H9 (cell line): ENCODE measurements at regions not wholly inside any gene's neighbourhood (a gene's known extent, or its start where the extent isn't known, plus 50 kb on each side); places are given as distances from the start of the nearest gene placed in this dataset.

ENCODE experiments used
- DNase-seq: peaks from one replicate; pipeline ENCODE4 v3.0.0-alpha.2; 2017
- H2AFZ ChIP-seq: one replicate; pipeline ENCODE4 v1.6.1; 2013; ENCODE audit warnings: mild to moderate bottlenecking, low read length, control low read depth, moderate library complexity
- H2AK5ac ChIP-seq: 2 replicates; pipeline ENCODE4 v1.6.1; 2013; ENCODE audit warnings: low read length, control low read depth, mixed read lengths; ENCODE audit not compliant: insufficient read length
- H2BK120ac ChIP-seq: one replicate; pipeline ENCODE4 v1.6.1; 2013; ENCODE audit warnings: low read depth, mild to moderate bottlenecking, low read length, control low read depth, inconsistent platforms; ENCODE audit not compliant: poor library complexity, severe bottlenecking
- H2BK12ac ChIP-seq: 2 replicates; pipeline ENCODE4 v1.6.1; 2013; ENCODE audit warnings: low read length, control low read depth, mixed read lengths, low read depth; ENCODE audit not compliant: insufficient read length
- H2BK15ac ChIP-seq: 2 replicates; pipeline ENCODE4 v1.6.1; 2013; ENCODE audit warnings: low read depth, low read length, control low read depth
- H2BK20ac ChIP-seq: one replicate; pipeline ENCODE4 v1.6.1; 2013; ENCODE audit warnings: low read depth, mild to moderate bottlenecking, low read length, control low read depth, inconsistent platforms; ENCODE audit not compliant: poor library complexity, severe bottlenecking
- H2BK5ac ChIP-seq: 2 replicates; pipeline ENCODE4 v1.6.1; 2013; ENCODE audit warnings: low read length, control low read depth, mixed read lengths; ENCODE audit not compliant: insufficient read length
- H3K14ac ChIP-seq: 2 replicates; pipeline ENCODE4 v1.6.1; 2013; ENCODE audit warnings: low read length, control low read depth; ENCODE audit not compliant: insufficient read depth
- H3K18ac ChIP-seq: 2 replicates; pipeline ENCODE4 v1.6.1; 2013; ENCODE audit warnings: low read depth, mild to moderate bottlenecking, mixed read lengths, low read length, control low read depth; ENCODE audit not compliant: insufficient read length
- H3K23ac ChIP-seq: 2 replicates; pipeline ENCODE4 v1.6.1; 2013; ENCODE audit warnings: low read length, control low read depth, mixed read lengths, low read depth; ENCODE audit not compliant: insufficient read length
- H3K23me2 ChIP-seq: 2 replicates; pipeline ENCODE4 v1.6.1; 2013; ENCODE audit warnings: low read depth, mild to moderate bottlenecking, mixed read lengths, low read length, control low read depth; ENCODE audit not compliant: insufficient read length, poor library complexity, severe bottlenecking
- H3K27ac ChIP-seq: 2 replicates; pipeline ENCODE4 v1.5.1; 2013; ENCODE audit warnings: low read length, control low read depth, mixed read lengths, low read depth; ENCODE audit not compliant: insufficient read length
- H3K27me3 ChIP-seq: 2 replicates; pipeline ENCODE4 v1.6.1; 2013; ENCODE audit warnings: low read length, control low read depth, inconsistent platforms; ENCODE audit not compliant: insufficient read depth
- H3K4ac ChIP-seq: 2 replicates; pipeline ENCODE4 v1.6.1; 2013; ENCODE audit warnings: low read depth, mild to moderate bottlenecking, control low read depth, inconsistent platforms, low read length, moderate library complexity
- H3K4me1 ChIP-seq: 2 replicates; pipeline ENCODE4 v1.6.1; 2013; ENCODE audit warnings: low read length, control low read depth, inconsistent platforms; ENCODE audit not compliant: insufficient read depth
- H3K4me2 ChIP-seq: 2 replicates; pipeline ENCODE4 v1.6.1; 2013; ENCODE audit warnings: low read length, control low read depth, mixed read lengths; ENCODE audit not compliant: insufficient read length, insufficient read depth
- H3K56ac ChIP-seq: 2 replicates; pipeline ENCODE4 v1.6.1; 2013; ENCODE audit warnings: low read depth, mild to moderate bottlenecking, mixed read lengths, low read length, control low read depth; ENCODE audit not compliant: insufficient read length
- H3K79me1 ChIP-seq: 2 replicates; pipeline ENCODE4 v1.6.1; 2013; ENCODE audit warnings: low read depth, mild to moderate bottlenecking, moderate library complexity, low read length, control low read depth, inconsistent platforms; ENCODE audit not compliant: insufficient read depth, poor library complexity, severe bottlenecking
- H3K79me2 ChIP-seq: 2 replicates; pipeline ENCODE4 v1.6.1; 2013; ENCODE audit warnings: low read length, control low read depth, inconsistent platforms; ENCODE audit not compliant: insufficient read depth
- H3K9ac ChIP-seq: 2 replicates; pipeline ENCODE4 v1.6.1; 2013; ENCODE audit warnings: low read length, control low read depth, mixed read lengths; ENCODE audit not compliant: insufficient read length; ENCODE audit errors: extremely low read depth
- H3K9me3 ChIP-seq: one replicate; pipeline ENCODE4 v1.6.1; 2013; ENCODE audit warnings: low read depth, low read length, inconsistent platforms; ENCODE audit not compliant: control insufficient read depth
- H3T11ph ChIP-seq: one replicate; pipeline ENCODE4 v1.6.1; 2013; ENCODE audit warnings: mild to moderate bottlenecking, low read length, control low read depth, inconsistent platforms
- H4K20me1 ChIP-seq: one replicate; pipeline ENCODE4 v1.6.1; 2013; ENCODE audit not compliant: control insufficient read depth, insufficient read length, insufficient read depth
- H4K5ac ChIP-seq: 2 replicates; pipeline ENCODE4 v1.6.1; 2013; ENCODE audit warnings: low read depth, mild to moderate bottlenecking, mixed read lengths, low read length, control low read depth; ENCODE audit not compliant: insufficient read length
- H4K8ac ChIP-seq: replicated peaks from 2 replicates; pipeline ENCODE4 v1.6.1; 2013; ENCODE audit warnings: low read length, control low read depth, mixed read lengths, low read depth; ENCODE audit not compliant: insufficient read length
- H4K91ac ChIP-seq: 2 replicates; pipeline ENCODE4 v1.6.1; 2013; ENCODE audit warnings: low read depth, mild to moderate bottlenecking, moderate library complexity, mixed read lengths, low read length, control low read depth; ENCODE audit not compliant: insufficient read length
- H3K27ac Mint-ChIP-seq, 3 experiments: 2 replicates in 2 of 3; 3 replicates in 1 of 3; pipeline ENCODE4 v1.8.0; 2020 to 2021; ENCODE audit warnings: mixed read lengths in 3 of 3, mild to moderate bottlenecking in 1 of 3, moderate library complexity in 1 of 3
- H3K27me3 Mint-ChIP-seq: 2 replicates; pipeline ENCODE4 v1.8.0; 2021; ENCODE audit warnings: low read depth, mild to moderate bottlenecking, moderate library complexity, mixed read lengths
- H3K36me3 Mint-ChIP-seq, 3 experiments: 2 replicates in 2 of 3; 3 replicates in 1 of 3; pipeline ENCODE4 v1.8.0; 2020 to 2021; ENCODE audit warnings: low read depth in 3 of 3, mixed read lengths in 3 of 3; ENCODE audit not compliant: insufficient read depth in 1 of 3
- H3K4me1 Mint-ChIP-seq, 2 experiments: 2 replicates each; pipeline ENCODE4 v1.8.0; 2020; ENCODE audit warnings: mixed read lengths in 2 of 2
- H3K4me3 Mint-ChIP-seq, 2 experiments: 2 replicates in 1 of 2; 3 replicates in 1 of 2; pipeline ENCODE4 v1.8.0; 2020 to 2021; ENCODE audit warnings: mild to moderate bottlenecking in 2 of 2, mixed read lengths in 2 of 2, moderate library complexity in 1 of 2
- H3K9me3 Mint-ChIP-seq, 2 experiments: 2 replicates in 1 of 2; 3 replicates in 1 of 2; pipeline ENCODE4 v1.8.0; 2020; ENCODE audit warnings: mild to moderate bottlenecking in 2 of 2, mixed read lengths in 2 of 2, moderate library complexity in 1 of 2
- WGBS: extraction: QIAGEN DNeasy Blood & Tissue Kit; methylation state at CpG from one replicate; pipeline ENCODE4 v1.1.7; 2013; ENCODE audit warnings: missing lambda C conversion rate, low lambda C conversion rate, mixed read lengths; ENCODE audit not compliant: insufficient read length; ENCODE audit errors: extremely low coverage; 5-methylcytosine and 5-hydroxymethylcytosine counted together
- TF ChIP-seq, protein P1 (sequence below): fragments of 200-600 bp; sonication (generic); conservative IDR thresholded peaks from 3 replicates; pipeline ENCODE4 v1.8.0; 2021; ENCODE audit warnings: antibody characterized with exemption, mild to moderate bottlenecking

DNA sequence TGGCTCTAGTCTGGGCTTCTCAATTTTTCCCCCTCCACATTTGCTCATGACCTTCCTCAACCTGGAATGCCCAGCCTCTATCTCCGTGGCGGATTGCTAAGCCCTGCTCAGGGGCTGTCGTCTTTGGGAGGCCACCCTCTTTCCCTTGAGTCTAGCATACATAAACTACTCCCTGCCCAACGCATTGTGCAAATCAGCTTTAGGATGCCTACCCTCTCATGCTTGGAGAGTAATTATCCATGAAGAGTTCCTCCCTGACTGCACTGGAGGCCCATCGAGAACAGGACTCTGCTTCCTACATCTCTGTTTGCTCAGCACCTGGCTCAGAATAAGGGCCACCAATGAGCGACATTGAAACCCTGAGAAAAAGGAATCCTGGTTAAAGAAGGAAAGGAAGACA lies 53.7 kb upstream of the NPAS2 start:
- no peak overlapping the region for H2BK15ac ChIP-seq
- no peaks in the 10 kb centered on the region for H3K79me1 ChIP-seq
- H3K18ac ChIP-seq = no peak overlapping the region
- H2AFZ ChIP-seq = no peak overlapping the region
- no peak overlapping the region for H2BK120ac ChIP-seq
- no peak overlapping the region for H3K4me2 ChIP-seq
- H3T11ph ChIP-seq = no peak overlapping the region
- H3K4me1 ChIP-seq = no peaks in the 10 kb centered on the region
- no peak overlapping the region for H3K27ac ChIP-seq
- H2BK20ac ChIP-seq = no peak overlapping the region
- H3K4me3 Mint-ChIP-seq = no peak overlapping the region
- H3K14ac ChIP-seq = no peak overlapping the region
- H3K36me3 Mint-ChIP-seq = no peaks in the 10 kb centered on the region
- H3K9me3 ChIP-seq = no peaks in the 10 kb centered on the region
- H2AK5ac ChIP-seq = no peak overlapping the region
- H2BK5ac ChIP-seq = no peak overlapping the region
- TF ChIP-seq, protein P1, sequence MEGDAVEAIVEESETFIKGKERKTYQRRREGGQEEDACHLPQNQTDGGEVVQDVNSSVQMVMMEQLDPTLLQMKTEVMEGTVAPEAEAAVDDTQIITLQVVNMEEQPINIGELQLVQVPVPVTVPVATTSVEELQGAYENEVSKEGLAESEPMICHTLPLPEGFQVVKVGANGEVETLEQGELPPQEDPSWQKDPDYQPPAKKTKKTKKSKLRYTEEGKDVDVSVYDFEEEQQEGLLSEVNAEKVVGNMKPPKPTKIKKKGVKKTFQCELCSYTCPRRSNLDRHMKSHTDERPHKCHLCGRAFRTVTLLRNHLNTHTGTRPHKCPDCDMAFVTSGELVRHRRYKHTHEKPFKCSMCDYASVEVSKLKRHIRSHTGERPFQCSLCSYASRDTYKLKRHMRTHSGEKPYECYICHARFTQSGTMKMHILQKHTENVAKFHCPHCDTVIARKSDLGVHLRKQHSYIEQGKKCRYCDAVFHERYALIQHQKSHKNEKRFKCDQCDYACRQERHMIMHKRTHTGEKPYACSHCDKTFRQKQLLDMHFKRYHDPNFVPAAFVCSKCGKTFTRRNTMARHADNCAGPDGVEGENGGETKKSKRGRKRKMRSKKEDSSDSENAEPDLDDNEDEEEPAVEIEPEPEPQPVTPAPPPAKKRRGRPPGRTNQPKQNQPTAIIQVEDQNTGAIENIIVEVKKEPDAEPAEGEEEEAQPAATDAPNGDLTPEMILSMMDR = no peak
- H4K20me1 ChIP-seq = no peaks in the 10 kb centered on the region
- H4K5ac ChIP-seq = no peak overlapping the region
- H3K9ac ChIP-seq = no peak overlapping the region
- WGBS = no CpG with 5 or more reads among the region's 6 CpGs
- no peak overlapping the region for H4K91ac ChIP-seq
- DNase-seq = no peak
- H3K4me1 Mint-ChIP-seq = 0 out of 4 replicates have a peak, but pooled peaks cover 0 to 4% of the 10 kb centered on the region in 2 experiments
- H3K27me3 Mint-ChIP-seq = peaks cover 11% of the 10 kb centered on the region
- no peaks in the 10 kb centered on the region for H3K27me3 ChIP-seq
- H3K79me2 ChIP-seq = no peaks in the 10 kb centered on the region
- no peaks in the 10 kb centered on the region for H3K23me2 ChIP-seq
- H3K56ac ChIP-seq = no peak overlapping the region
- peaks cover 0 to 4% of the 10 kb centered on the region in 2 experiments; a peak in 3 of 5 replicates for H3K9me3 Mint-ChIP-seq
- no peak overlapping the region for H2BK12ac ChIP-seq
- H4K8ac ChIP-seq = no peak overlapping the region
- no peak overlapping the region for H3K23ac ChIP-seq
- no peak overlapping the region for H3K4ac ChIP-seq
- H3K27ac Mint-ChIP-seq = 0 out of 7 replicates have a peak overlapping the region, but pooled peaks of 1 of the 3 experiments have one; percentile 11
